ENCODE measurements at regions not wholly inside any gene's neighbourhood (a gene's known extent, or its start where the extent isn't known, plus 50 kb on each side); places are given as distances from the start of the nearest gene placed in this dataset.

GRCh38 chr3:85180-85579 lies 111.4 kb upstream of the CHL1 start:
- Histone ChIP-seq H3K27me3 (ENCODE audit: control insufficient read depth, insufficient read depth, low read length, poor library complexity, severe bottlenecking) (no peaks in the 10 kb centered on the region), H3K36me3 (ENCODE audit: control insufficient read depth, insufficient read depth, low read length) (no peaks in the 10 kb centered on the region), H3K9me3 (ENCODE audit: control insufficient read depth, low read length) (peaks cover 93% of the 10 kb centered on the region), H3K9ac (ENCODE audit: extremely low read depth, low read length, poor library complexity, severe bottlenecking) (no peak overlapping the region), H3K4me1 (ENCODE audit: control insufficient read depth, insufficient read depth, low read length) (no peaks in the 10 kb centered on the region), H3K27ac (ENCODE audit: low read depth, low read length) (no peak overlapping the region), H3K4me3 (ENCODE audit: low read length) (no peak overlapping the region)
- Mint-ChIP-seq H3K27me3 (ENCODE audit: insufficient read depth) (peaks cover 2% of the 10 kb centered on the region), H3K9me3 (no peaks in the 10 kb centered on the region), H3K27ac (no peak overlapping the region), H3K4me1 (no peaks in the 10 kb centered on the region), H3K36me3 (ENCODE audit: low read depth) (no peaks in the 10 kb centered on the region), H3K4me3 (no peak overlapping the region)
- 81% methylated on average over 2 of the region's 2 CpGs; no CpG with 5 or more reads in 1 of the 2 experiments for WGBS, 2 experiments (ENCODE audit: insufficient coverage in 1 of 2, insufficient read length in 1 of 2)
- TF ChIP-seq CTCF (conservative IDR thresholded peaks at IDR 0.05) = no peak
- DNase-seq = no peak

- no peaks in the 10 kb centered on the region for H3K27me3 Mint-ChIP-seq (ENCODE audit: insufficient read depth)
- H3K4me3 Mint-ChIP-seq = no peak overlapping the region
Measured at GRCh38 chr3:88267-88666, 108.3 kb upstream of the CHL1 start.

DNA sequence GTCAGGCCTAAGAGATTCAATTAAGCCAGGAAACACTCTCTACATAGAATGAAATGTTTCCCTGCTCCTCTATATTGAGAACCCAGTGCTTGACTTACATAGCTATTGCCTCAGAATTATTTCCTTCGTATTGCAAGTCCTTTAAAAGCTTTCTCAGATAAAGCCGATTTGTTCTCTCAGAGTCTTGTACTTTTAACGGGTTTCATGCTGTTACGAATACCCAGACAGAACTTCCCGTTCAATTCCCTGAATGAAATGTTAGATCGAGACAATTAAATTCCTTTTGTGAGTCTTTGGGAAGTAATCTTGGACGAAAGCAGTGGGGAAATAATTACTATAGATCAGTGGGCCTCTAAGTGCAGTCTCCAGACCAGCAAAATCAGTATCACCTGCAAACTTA lies 102.8 kb upstream of the CHL1 start:
- WGBS, 2 experiments (ENCODE audit: insufficient coverage in 1 of 2, insufficient read length in 1 of 2) = 80 to 85% methylated on average over 5 to 7 of the region's 7 CpGs
- TF ChIP-seq CTCF (conservative IDR thresholded peaks at IDR 0.05) = no peak
- H3K9me3 Mint-ChIP-seq = no peaks in the 10 kb centered on the region
- Histone ChIP-seq H3K27ac (ENCODE audit: low read depth, low read length) (no peak overlapping the region), H3K27me3 (ENCODE audit: control insufficient read depth, insufficient read depth, low read length, poor library complexity, severe bottlenecking) (no peaks in the 10 kb centered on the region), H3K9me3 (ENCODE audit: control insufficient read depth, low read length) (peaks cover 87% of the 10 kb centered on the region), H3K9ac (ENCODE audit: extremely low read depth, low read length, poor library complexity, severe bottlenecking) (no peak overlapping the region), H3K4me3 (ENCODE audit: low read length) (no peak overlapping the region), H3K4me1 (ENCODE audit: control insufficient read depth, insufficient read depth, low read length) (no peaks in the 10 kb centered on the region), H3K36me3 (ENCODE audit: control insufficient read depth, insufficient read depth, low read length) (no peaks in the 10 kb centered on the region)
- H3K27me3 Mint-ChIP-seq (ENCODE audit: insufficient read depth) = no peaks in the 10 kb centered on the region
- H3K4me1 Mint-ChIP-seq = no peaks in the 10 kb centered on the region
- no peak overlapping the region for H3K4me3 Mint-ChIP-seq
- H3K27ac Mint-ChIP-seq = no peak overlapping the region
- H3K36me3 Mint-ChIP-seq (ENCODE audit: low read depth) = no peaks in the 10 kb centered on the region
- DNase-seq = no peak

More at GRCh38 chr3:88267-88666, 108.3 kb upstream of the CHL1 start:
- no peaks in the 10 kb centered on the region for H3K4me1 Mint-ChIP-seq
- no peak for DNase-seq
- no peak overlapping the region for H3K27ac Mint-ChIP-seq
- Histone ChIP-seq H3K27me3 (ENCODE audit: control insufficient read depth, insufficient read depth, low read length, poor library complexity, severe bottlenecking) (no peaks in the 10 kb centered on the region), H3K9me3 (ENCODE audit: control insufficient read depth, low read length) (peaks cover 88% of the 10 kb centered on the region), H3K4me1 (ENCODE audit: control insufficient read depth, insufficient read depth, low read length) (no peaks in the 10 kb centered on the region), H3K36me3 (ENCODE audit: control insufficient read depth, insufficient read depth, low read length) (no peaks in the 10 kb centered on the region), H3K4me3 (ENCODE audit: low read length) (no peak overlapping the region), H3K27ac (ENCODE audit: low read depth, low read length) (no peak overlapping the region), H3K9ac (ENCODE audit: extremely low read depth, low read length, poor library complexity, severe bottlenecking) (no peak overlapping the region)
- H3K36me3 Mint-ChIP-seq (ENCODE audit: low read depth) = no peaks in the 10 kb centered on the region
- H3K9me3 Mint-ChIP-seq = no peaks in the 10 kb centered on the region
- 72 to 75% methylated on average over 1 of the region's 1 CpG for WGBS, 2 experiments (ENCODE audit: insufficient coverage in 1 of 2, insufficient read length in 1 of 2)
- TF ChIP-seq CTCF (conservative IDR thresholded peaks at IDR 0.05) = no peak

Data from endodermal cell (in vitro differentiated cells).